Fibroblast of villous mesenchyme (primary cell): ENCODE measurements at regions not wholly inside any gene's neighbourhood (a gene's known extent, or its start where the extent isn't known, plus 50 kb on each side); places are given as distances from the start of the nearest gene placed in this dataset.

Experiments
- DNase-seq: peaks from one replicate; pipeline ENCODE4 v3.0.0-alpha.2; 2010; ENCODE audit warnings: low read depth
- H3K4me3 ChIP-seq: 2 replicates; pipeline ENCODE4 v1.5.1; 2011; ENCODE audit warnings: low read depth, mild to moderate bottlenecking, low read length
- TF ChIP-seq, protein P1 (sequence below): IDR thresholded peaks from 2 replicates; pipeline ENCODE4 v1.5.1; 2012; ENCODE audit warnings: low read depth, mild to moderate bottlenecking, low read length; ENCODE audit not compliant: insufficient read depth

DNA sequence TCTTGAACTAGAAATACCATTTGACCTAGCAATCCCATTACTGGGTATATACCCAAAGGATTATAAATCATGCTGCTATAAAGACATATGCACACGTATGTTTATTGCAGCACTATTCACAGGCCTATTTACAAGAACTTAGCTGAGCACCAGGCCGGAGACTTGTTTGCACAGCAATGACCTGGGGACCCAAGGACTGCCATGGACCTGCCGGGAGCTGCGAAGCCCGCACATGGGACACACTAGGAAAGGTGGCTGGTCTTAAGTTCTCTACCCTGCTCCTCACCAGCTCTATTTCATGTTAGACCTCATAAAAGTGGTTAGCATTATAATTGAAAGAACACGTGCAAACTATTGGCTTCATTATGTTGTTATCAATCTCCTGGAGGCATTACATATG, 70.4 kb upstream of the CST7 start:
- H3K4me3 ChIP-seq: no peak overlapping the region
- TF ChIP-seq, protein P1, sequence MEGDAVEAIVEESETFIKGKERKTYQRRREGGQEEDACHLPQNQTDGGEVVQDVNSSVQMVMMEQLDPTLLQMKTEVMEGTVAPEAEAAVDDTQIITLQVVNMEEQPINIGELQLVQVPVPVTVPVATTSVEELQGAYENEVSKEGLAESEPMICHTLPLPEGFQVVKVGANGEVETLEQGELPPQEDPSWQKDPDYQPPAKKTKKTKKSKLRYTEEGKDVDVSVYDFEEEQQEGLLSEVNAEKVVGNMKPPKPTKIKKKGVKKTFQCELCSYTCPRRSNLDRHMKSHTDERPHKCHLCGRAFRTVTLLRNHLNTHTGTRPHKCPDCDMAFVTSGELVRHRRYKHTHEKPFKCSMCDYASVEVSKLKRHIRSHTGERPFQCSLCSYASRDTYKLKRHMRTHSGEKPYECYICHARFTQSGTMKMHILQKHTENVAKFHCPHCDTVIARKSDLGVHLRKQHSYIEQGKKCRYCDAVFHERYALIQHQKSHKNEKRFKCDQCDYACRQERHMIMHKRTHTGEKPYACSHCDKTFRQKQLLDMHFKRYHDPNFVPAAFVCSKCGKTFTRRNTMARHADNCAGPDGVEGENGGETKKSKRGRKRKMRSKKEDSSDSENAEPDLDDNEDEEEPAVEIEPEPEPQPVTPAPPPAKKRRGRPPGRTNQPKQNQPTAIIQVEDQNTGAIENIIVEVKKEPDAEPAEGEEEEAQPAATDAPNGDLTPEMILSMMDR: no peak
- no peak for DNase-seq

DNA sequence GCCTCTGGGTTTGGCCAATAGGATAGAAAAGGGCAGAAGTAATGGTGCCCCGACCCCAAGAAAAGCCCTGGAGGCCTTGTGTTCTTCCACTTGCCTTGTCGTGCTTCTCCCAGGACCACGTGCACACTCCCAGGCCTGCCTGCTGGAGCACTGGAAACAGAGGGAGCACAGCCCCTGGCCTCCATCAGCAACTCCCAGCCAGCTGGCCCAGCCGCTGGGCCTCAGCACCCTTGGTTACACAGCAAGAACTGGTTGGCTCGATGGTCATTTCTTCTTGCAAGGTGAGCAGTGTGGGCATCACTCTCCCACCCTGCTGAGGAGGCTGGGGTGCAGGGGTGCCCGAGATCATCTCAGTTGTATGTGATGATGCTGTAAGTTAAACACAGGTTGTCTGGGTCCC, 69.2 kb upstream of the CST7 start:
- no peak overlapping the region for H3K4me3 ChIP-seq
- TF ChIP-seq, protein P1: no peak
- no peak for DNase-seq

DNA sequence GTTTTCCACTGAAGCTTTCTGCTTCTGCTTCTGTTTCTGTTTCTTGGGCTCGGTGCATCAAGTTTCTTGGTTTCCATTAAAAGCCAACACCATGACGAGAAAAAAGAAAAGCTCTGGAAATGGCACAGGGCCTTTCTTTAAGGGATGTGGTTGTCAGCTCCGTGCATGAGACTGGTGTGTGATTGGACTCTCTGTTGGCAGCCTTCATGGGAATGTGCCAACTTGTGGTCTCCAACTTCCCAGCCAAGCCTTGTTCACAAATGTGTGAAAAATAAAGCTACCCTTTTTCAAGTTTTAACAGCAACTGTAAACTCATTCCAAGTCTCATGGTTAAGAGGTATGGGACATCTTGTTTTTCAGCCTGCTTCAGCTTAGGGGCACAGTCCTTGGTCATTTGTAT, 68.7 kb upstream of the CST7 start:
- no peak overlapping the region for H3K4me3 ChIP-seq
- TF ChIP-seq, protein P1: no peak
- no peak for DNase-seq

DNA sequence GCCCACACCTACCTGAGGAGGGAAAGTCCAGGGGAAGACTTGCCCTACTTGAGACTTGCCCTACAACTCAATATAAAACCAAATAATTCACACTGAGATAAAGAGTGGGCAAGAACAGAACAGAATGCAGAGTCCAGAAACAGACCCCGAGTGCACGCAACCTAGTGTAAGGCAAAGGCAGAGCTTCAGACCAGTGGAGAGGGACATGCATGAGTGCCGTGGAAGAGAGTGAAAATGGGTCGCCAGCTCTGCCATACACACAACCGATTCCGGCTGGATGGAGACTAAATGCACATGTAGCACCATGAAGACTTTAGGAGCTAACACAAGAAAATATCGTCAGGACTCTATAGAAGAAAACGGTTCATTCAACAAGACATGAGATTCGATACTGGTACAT, 58.8 kb upstream of the CST7 start:
- no peak overlapping the region for H3K4me3 ChIP-seq
- no peak for DNase-seq
- TF ChIP-seq, protein P1: no peak

DNA sequence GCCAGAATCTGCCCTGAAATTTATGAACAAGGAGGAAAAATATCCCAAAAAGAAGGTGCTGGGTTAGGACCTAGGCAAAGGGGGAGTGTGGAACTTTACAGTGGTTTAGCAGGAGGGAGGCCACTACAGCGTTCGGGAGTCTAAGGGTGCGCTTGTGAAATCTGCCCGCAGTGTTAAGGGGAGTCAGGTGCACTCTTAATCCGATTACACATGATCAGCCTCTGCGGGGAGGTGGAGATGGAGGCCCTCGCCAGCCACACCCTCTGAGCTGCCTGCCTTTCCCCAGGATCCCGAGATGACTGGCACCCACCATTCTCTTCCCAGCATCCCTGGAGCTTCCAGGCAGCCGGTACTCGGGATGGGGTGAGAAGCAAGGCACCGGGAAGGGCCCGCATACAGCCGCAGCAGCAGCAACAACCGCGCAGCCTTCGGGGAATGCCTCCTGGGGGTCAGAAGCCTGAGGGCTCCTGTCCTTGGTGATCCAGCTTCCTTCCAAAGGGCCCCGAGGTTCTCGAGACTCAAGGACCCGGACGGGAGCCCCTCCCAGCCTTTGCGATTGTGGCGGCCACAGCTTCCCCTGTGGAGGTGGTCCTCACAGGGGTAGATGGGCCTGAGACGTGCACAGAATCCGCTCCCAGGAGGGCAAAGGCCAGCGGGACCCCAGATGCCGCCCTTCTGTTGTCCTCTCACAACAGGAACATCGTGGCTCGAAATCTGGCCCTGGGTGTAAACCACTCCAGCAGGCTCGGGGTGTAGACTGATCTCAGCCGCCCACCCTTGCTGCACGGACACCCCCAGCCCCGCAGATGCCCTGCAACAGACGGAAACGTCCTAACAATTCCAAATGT, 57.3 kb upstream of the CST7 start:
- TF ChIP-seq, protein P1: no peak
- H3K4me3 ChIP-seq: no peak overlapping the region
- DNase-seq: no peak

DNA sequence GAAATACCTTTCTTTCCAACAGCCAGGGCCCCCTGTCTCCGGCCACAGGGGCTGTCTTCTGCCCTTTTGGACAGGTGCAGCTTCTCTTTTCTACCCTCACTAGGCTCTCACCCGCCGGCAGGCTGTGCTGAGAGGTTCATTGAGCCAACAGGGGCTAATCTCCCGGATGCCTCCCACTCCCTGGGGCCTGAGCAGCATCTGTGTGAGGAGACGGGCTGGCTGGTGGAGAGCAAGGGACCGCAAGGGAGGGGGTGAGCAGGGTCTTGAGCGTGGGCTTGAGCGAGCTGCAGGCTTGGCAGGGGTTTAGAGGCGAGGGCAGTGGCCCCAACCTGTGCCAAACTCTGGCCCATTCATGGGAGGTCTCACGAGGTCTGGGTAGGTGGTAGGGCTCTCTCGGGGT, 56.5 kb upstream of the CST7 start:
- TF ChIP-seq, protein P1: no peak
- H3K4me3 ChIP-seq: no peak overlapping the region
- DNase-seq: no peak

DNA sequence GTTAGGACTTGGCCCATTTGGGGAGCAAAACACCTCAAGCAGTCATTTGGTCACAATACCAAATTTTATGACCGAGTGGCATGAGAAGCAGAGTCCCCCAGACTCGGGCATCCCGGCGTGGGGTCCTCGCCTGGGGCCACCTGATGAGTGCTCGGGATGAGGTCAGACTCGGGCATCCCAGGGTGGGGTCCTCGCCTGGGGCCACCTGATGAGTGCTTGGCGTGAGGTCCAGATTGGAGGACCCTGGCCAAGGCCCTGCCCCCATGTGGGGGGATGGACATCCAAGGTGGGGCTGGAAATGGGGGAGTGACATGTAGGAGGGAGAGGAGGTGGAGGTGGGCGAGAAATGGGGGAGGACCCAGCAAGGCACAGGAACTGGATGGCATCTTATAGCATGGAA, 56.1 kb upstream of the CST7 start:
- DNase-seq: no peak
- H3K4me3 ChIP-seq: no peak overlapping the region
- TF ChIP-seq, protein P1: no peak
